Heart right ventricle (tissue), 16 donors: ENCODE measurements at regions not wholly inside any gene's neighbourhood (a gene's known extent, or its start where the extent isn't known, plus 50 kb on each side); places are given as distances from the start of the nearest gene placed in this dataset.

ENCODE experiments used
- ATAC-seq, 8 donors: fragments of 200-7000 bp; cut with Tn5 transposase; one replicate each; pipeline ENCODE4 v1.9.1; 2020; ENCODE audit warnings: mild to moderate bottlenecking in 8 of 8, moderate library complexity in 8 of 8, moderate number of reproducible peaks in 1 of 8
- DNase-seq, 2 donors: peaks; one replicate each; pipeline ENCODE4 v3.0.0-alpha.2; 2020
- H3K27ac ChIP-seq, 10 donors: fragments of 200-600 bp; sonication (generic) in 2 of 10; one replicate each; pipeline versions ENCODE4 v1.5.0 to v1.8.0; 2020 to 2022; ENCODE audit warnings: mild to moderate bottlenecking in 3 of 10
- H3K27me3 ChIP-seq, 7 donors: fragments of 200-600 bp; one replicate each; pipeline ENCODE4 v1.8.0; 2021 to 2022; ENCODE audit warnings: mild to moderate bottlenecking in 2 of 7
- H3K36me3 ChIP-seq, 9 donors: fragments of 200-600 bp; sonication (generic) in 1 of 9; one replicate each; pipeline versions ENCODE4 v1.5.0 to v1.8.0; 2020 to 2022; ENCODE audit warnings: mild to moderate bottlenecking in 2 of 9
- H3K4me1 ChIP-seq, 9 donors: fragments of 200-600 bp; sonication (generic) in 1 of 9; one replicate each; pipeline versions ENCODE4 v1.5.0 to v1.8.0; 2020 to 2022; ENCODE audit warnings: mild to moderate bottlenecking in 4 of 9
- H3K4me3 ChIP-seq, 10 donors: fragments of 200-600 bp; sonication (generic) in 2 of 10; one replicate each; pipeline versions ENCODE4 v1.5.0 to v1.8.0; 2020 to 2022; ENCODE audit warnings: mild to moderate bottlenecking in 7 of 10, moderate library complexity in 2 of 10
- H3K9me3 ChIP-seq, 11 donors: fragments of 200-600 bp in 10 of 11; sonication (generic) in 2 of 11; one replicate each; pipeline versions ENCODE4 v1.5.0 to v1.8.0; 2013 to 2022; ENCODE audit warnings: mild to moderate bottlenecking in 2 of 11, control low read depth in 1 of 11, moderate library complexity in 1 of 11
- CTCF ChIP-seq, 9 donors: fragments of 200-600 bp; sonication (generic) in 2 of 9; IDR thresholded peaks; one replicate each; pipeline versions ENCODE4 v1.5.0 to v1.8.0; 2021 to 2022; ENCODE audit warnings: antibody characterized with exemption in 9 of 9, mild to moderate bottlenecking in 5 of 9, moderate library complexity in 1 of 9
- WGBS, 2 donors: extraction: QIAGEN DNeasy Blood & Tissue Kit; methylation state at CpG; one replicate each; pipeline ENCODE4 v1.1.7; 2013; ENCODE audit warnings: inconsistent platforms in 1 of 2; 5-methylcytosine and 5-hydroxymethylcytosine counted together
- intact Hi-C, 10 donors: fragments of 100-400 bp; cut with DNase I; formaldehyde crosslinking; loops; one replicate each; pipeline versions ENCODE4 v1.11.1 to v1.14.2; 2022
- donor health status: Arrhythmogenic right ventricular cardiomyopathy.
- donor health status: ischemic (EF 13 %, LVEDD 7.1; RV severe dilation, severe dysfunction).
- donor health status: healthy with polysubstance abuse.
- donor health status: DM: no; HTN: yes; CAD: no.
- donor health status: DM: no; HTN: no; CAD: no.
- donor health status: ischemic (EF 25% LVEDD 6.9; RV normal size, moderate dysfunction).
- donor health status: ischemic (EF 25% LVEDD 5.7; RV mildly dilated, moderate dysfunction).
- donor health status: healthy.
- donor health status: DM: yes; HTN: yes; CAD: no.
- donor health status: Ischemic cardiomyopathy.
- donor health status: ischemic (EF 35%, LVEDD 5.7; RV mildly dilated, moderate dysfunction).
- donor health status: nonischemic (EF 11% LVEDD 7.7; RV severe dilation, severe dysfunction).
- donor health status: DM: yes; HTN: yes; CAD: no.
- donor health status: PGD.
- donor health status: ischemic (EF 29% LVEDD 5.4; RV normal size, mild dysfunction).
- donor health status: nonischemic (EF 23%, LVEDD 6.1; RV moderate dilation, normal function).

GRCh38 chr15:70573121-70573850 is 190.1 kb downstream of the UACA start:
- Histone ChIP-seq H3K4me1 (peaks cover 0 to 15% (median 4%) of the 10 kb centered on the region in 9 donors), H3K27ac (no peak overlapping the region), H3K36me3 (no peaks in the 10 kb centered on the region), H3K27me3 (peaks cover 0 to 5% (median 0%) of the 10 kb centered on the region in 7 donors), H3K4me3 (no peak overlapping the region), H3K9me3 (peaks cover 0 to 3% (median 0%) of the 10 kb centered on the region in 11 donors)
- DNase-seq: no peak
- intact Hi-C loops: loop anchor here in 2 of 10 donors (10.0 kb wide), 1 partner anchor 242 kb away; no protein-coding TSS in a partner anchor
- TF ChIP-seq CTCF (IDR thresholded peaks at IDR 0.05): no peak
- ATAC-seq: no peak
- WGBS, 2 donors: 94 to 96% methylated on average over 12 of the region's 12 CpGs

GRCh38 chr15:70569714-70570231 is 193.6 kb downstream of the UACA start:
- TF ChIP-seq CTCF (IDR thresholded peaks at IDR 0.05): no peak
- Histone ChIP-seq H3K4me3 (no peak overlapping the region), H3K27ac (peak overlapping the region in 2 of 10 donors; percentile 7 to 11), H3K9me3 (peaks cover 0 to 3% (median 0%) of the 10 kb centered on the region in 11 donors), H3K4me1 (peaks cover 0 to 16% (median 4%) of the 10 kb centered on the region in 9 donors), H3K27me3 (peaks cover 0 to 6% (median 0%) of the 10 kb centered on the region in 7 donors), H3K36me3 (no peaks in the 10 kb centered on the region)
- ATAC-seq: peak in 6 of 8 donors; percentile 33 to 81 (median 68)
- intact Hi-C loops: loop anchor here in 8 of 10 donors (5.0 to 10.0 kb wide), 3 partner anchors 65 to 245 kb away; no protein-coding TSS in a partner anchor
- no peak for DNase-seq
- 44 to 52% methylated on average over 6 of the region's 6 CpGs for WGBS, 2 donors

- H3K4me1 ChIP-seq: peaks cover 0 to 16% (median 4%) of the 10 kb centered on the region in 9 donors
- H3K4me3 ChIP-seq: no peak overlapping the region
- DNase-seq (peak in 1 of 2 donors; percentile 42), ATAC-seq (peak; percentile 75 to 89 (median 88))
- H3K9me3 ChIP-seq: no peaks in the 10 kb centered on the region
- H3K36me3 ChIP-seq: no peaks in the 10 kb centered on the region
- peak overlapping the region in 2 of 10 donors; percentile 7 to 11 for H3K27ac ChIP-seq
- intact Hi-C loops: loop anchor here in 6 of 10 donors (5.0 to 10.0 kb wide), 3 partner anchors 66 to 246 kb away; no protein-coding TSS in a partner anchor
- 38 to 44% methylated on average over 4 of the region's 4 CpGs for whole genome bisulfite sequencing, 2 donors
- H3K27me3 ChIP-seq: peaks cover 0 to 10% (median 0%) of the 10 kb centered on the region in 7 donors
- TF ChIP-seq CTCF (IDR thresholded peaks at IDR 0.05): peak; percentile 41 to 75 (median 60)
Measured at GRCh38 chr15:70569091-70569713, 194.2 kb downstream of the UACA start.

- H3K36me3 ChIP-seq: no peaks in the 10 kb centered on the region
- no peak for TF ChIP-seq CTCF (IDR thresholded peaks at IDR 0.05)
- no peak overlapping the region for H3K4me3 ChIP-seq
- peaks cover 0 to 16% (median 4%) of the 10 kb centered on the region in 9 donors for H3K4me1 ChIP-seq
- H3K27ac ChIP-seq: no peak overlapping the region
- no peaks in the 10 kb centered on the region for H3K9me3 ChIP-seq
- peaks cover 0 to 10% (median 0%) of the 10 kb centered on the region in 7 donors for H3K27me3 ChIP-seq
- 87% methylated on average over 11 of the region's 11 CpGs for WGBS, 2 donors
- no peak for DNase-seq
- no peak for ATAC-seq
- intact Hi-C loops: loop anchor here in 6 of 10 donors (5.0 to 10.0 kb wide), 3 partner anchors 68 to 248 kb away; no protein-coding TSS in a partner anchor
Measured at GRCh38 chr15:70566989-70567388, 196.4 kb downstream of the UACA start.
